Upper lobe of left lung (tissue), 6 donors: ENCODE measurements at regions not wholly inside any gene's neighbourhood (a gene's known extent, or its start where the extent isn't known, plus 50 kb on each side); places are given as distances from the start of the nearest gene placed in this dataset.
A peak's percentile ranks its signal among the peaks of the same experiment; 100 is the strongest.

Experiments
- ATAC-seq, 2 donors: fragments of 200-7000 bp; cut with Tn5 transposase; one replicate each; pipeline ENCODE4 v1.9.1; 2022; ENCODE audit warnings: mild to moderate bottlenecking in 2 of 2, moderate library complexity in 2 of 2; ENCODE audit not compliant: low FRiP score in 2 of 2
- DNase-seq, 2 donors: peaks; one replicate each; pipeline ENCODE4 v3.0.0-alpha.2; 2019 to 2020
- H3K27ac ChIP-seq, 4 donors: fragments of 200-600 bp; sonication (generic); one replicate each; pipeline ENCODE4 v1.5.1; 2016 to 2019
- H3K27me3 ChIP-seq, 4 donors: fragments of 200-600 bp; sonication (generic); one replicate each; pipeline ENCODE4 v1.5.1; 2017 to 2019
- H3K36me3 ChIP-seq, 4 donors: fragments of 200-600 bp; sonication (generic); one replicate each; pipeline ENCODE4 v1.5.1; 2016 to 2019
- H3K4me1 ChIP-seq, 4 donors: fragments of 200-600 bp; sonication (generic); one replicate each; pipeline ENCODE4 v1.5.1; 2018 to 2019
- H3K4me3 ChIP-seq, 4 donors: fragments of 200-600 bp; sonication (generic); one replicate each; pipeline ENCODE4 v1.5.1; 2017 to 2019; ENCODE audit warnings: mild to moderate bottlenecking in 2 of 4, moderate library complexity in 1 of 4
- H3K9me3 ChIP-seq, 4 donors: fragments of 200-600 bp; sonication (generic); one replicate each; pipeline ENCODE4 v1.5.1; 2018 to 2019
- CTCF ChIP-seq, 6 experiments: fragments of 450-650 bp in 4 of 6; fragments of 200-600 bp in 2 of 6; sonication (generic) in 2 of 6; IDR thresholded peaks; one replicate each; pipeline ENCODE4 v1.5.1; 2016 to 2019; ENCODE audit warnings: antibody characterized with exemption in 6 of 6
- EP300 ChIP-seq, 4 donors: sonication (generic); formaldehyde crosslinking; IDR thresholded peaks; one replicate each; pipeline ENCODE4 v1.5.1; 2017; ENCODE audit warnings: antibody characterized with exemption in 4 of 4, control low read depth in 2 of 4
- POLR2A ChIP-seq, 4 donors: fragments of 450-650 bp; IDR thresholded peaks; one replicate each; pipeline ENCODE4 v1.5.1; 2016 to 2017; ENCODE audit warnings: antibody characterized with exemption in 4 of 4, mild to moderate bottlenecking in 2 of 4
- POLR2AphosphoS5 ChIP-seq, 2 donors: sonication (generic); formaldehyde crosslinking; IDR thresholded peaks; one replicate each; pipeline ENCODE4 v1.5.1; 2017; ENCODE audit warnings: antibody characterized with exemption in 2 of 2
- WGBS, 2 donors: methylation state at CpG; one replicate each; pipeline ENCODE4 v1.1.5; 2017 to 2018; 5-methylcytosine and 5-hydroxymethylcytosine counted together
- donor health status: DM: no; HTN: no; CAD: no; lungs with moderate emphysema.
- donor health status: DM: no; HTN: yes; CAD: no; lungs with severe emphysema.

DNA sequence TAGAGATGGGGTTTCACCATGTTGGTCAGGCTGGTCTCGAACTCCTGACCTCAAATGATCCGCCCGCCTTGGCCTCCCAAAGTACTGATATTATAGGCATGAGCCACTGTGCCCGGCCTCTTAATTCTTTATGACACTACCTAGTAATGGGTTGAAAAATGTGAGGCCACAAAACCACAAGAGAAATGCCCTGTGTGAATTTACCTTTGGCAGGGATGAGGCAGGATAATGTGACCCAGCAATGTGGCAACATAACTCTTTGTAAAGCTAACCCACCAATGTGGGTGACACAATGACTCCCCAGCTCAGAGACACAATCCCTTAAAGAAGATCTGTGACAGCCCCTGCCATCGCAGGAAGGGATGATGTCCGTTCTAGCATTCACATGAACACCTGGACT, 533.1 kb downstream of the KLF5 start:
- no peaks in the 10 kb centered on the region for H3K9me3 ChIP-seq
- 89 to 94% methylated on average over 6 of the region's 6 CpGs for WGBS, 2 donors
- ATAC-seq, result no peak
- H3K4me1 ChIP-seq, result no peaks in the 10 kb centered on the region
- TF ChIP-seq POLR2A (IDR thresholded peaks at IDR 0.05) (no peak), POLR2AphosphoS5 (IDR thresholded peaks at IDR 0.05) (no peak), CTCF (IDR thresholded peaks at IDR 0.05) (no peak), EP300 (IDR thresholded peaks at IDR 0.05) (no peak)
- H3K4me3 ChIP-seq, result no peak overlapping the region
- no peaks in the 10 kb centered on the region for H3K27me3 ChIP-seq
- no peak overlapping the region for H3K27ac ChIP-seq
- no peak for DNase-seq
- no peaks in the 10 kb centered on the region for H3K36me3 ChIP-seq

- no peaks in the 10 kb centered on the region for H3K4me1 ChIP-seq
- H3K27ac ChIP-seq, result no peak overlapping the region
- no peak for ATAC-seq
- H3K27me3 ChIP-seq, result no peaks in the 10 kb centered on the region
- no peak for DNase-seq
- TF ChIP-seq CTCF (IDR thresholded peaks at IDR 0.05), result no peak
- TF ChIP-seq POLR2AphosphoS5 (IDR thresholded peaks at IDR 0.05), result no peak
- TF ChIP-seq POLR2A (IDR thresholded peaks at IDR 0.05), result no peak
- no peak for TF ChIP-seq EP300 (IDR thresholded peaks at IDR 0.05)
- no peaks in the 10 kb centered on the region for H3K9me3 ChIP-seq
- no peak overlapping the region for H3K4me3 ChIP-seq
- H3K36me3 ChIP-seq, result no peaks in the 10 kb centered on the region
These were observed 532.0 kb downstream of the KLF5 start for GRCh38 chr13:73590795-73591194.

- no peaks in the 10 kb centered on the region for H3K27me3 ChIP-seq
- no peak for DNase-seq
- H3K27ac ChIP-seq, result no peak overlapping the region
- no peak for TF ChIP-seq CTCF (IDR thresholded peaks at IDR 0.05)
- no peak overlapping the region for H3K4me3 ChIP-seq
- H3K36me3 ChIP-seq, result no peaks in the 10 kb centered on the region
- ATAC-seq, result no peak
- H3K4me1 ChIP-seq, result peaks cover 0 to 12% (median 0%) of the 10 kb centered on the region in 4 donors
- WGBS, 2 donors, result 88% methylated on average over 2 of the region's 2 CpGs
- no peaks in the 10 kb centered on the region for H3K9me3 ChIP-seq
These were observed 526.4 kb downstream of the KLF5 start for GRCh38 chr13:73585236-73585635.

DNA sequence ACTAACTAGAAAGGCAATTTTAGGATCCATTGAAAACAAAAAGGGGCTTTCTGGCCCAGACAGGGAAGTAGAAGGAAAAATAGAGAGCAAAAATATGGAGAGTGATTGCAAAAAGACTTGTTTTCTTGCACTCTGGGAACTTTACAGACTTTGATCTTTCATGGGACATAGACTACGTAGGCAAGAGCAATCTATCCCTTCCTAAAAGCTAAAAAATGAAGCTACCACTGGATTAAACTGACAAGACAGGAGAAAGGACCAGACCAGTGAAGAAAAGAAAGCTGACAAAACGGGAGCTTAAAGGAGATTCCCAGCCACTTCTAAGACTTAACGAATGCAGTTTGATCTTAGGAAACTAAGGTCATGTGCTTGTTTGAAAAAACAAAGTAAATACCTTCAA, 524.5 kb downstream of the KLF5 start:
- no peaks in the 10 kb centered on the region for H3K27me3 ChIP-seq
- TF ChIP-seq CTCF (IDR thresholded peaks at IDR 0.05) (no peak), EP300 (IDR thresholded peaks at IDR 0.05) (no peak), POLR2A (IDR thresholded peaks at IDR 0.05) (no peak), POLR2AphosphoS5 (IDR thresholded peaks at IDR 0.05) (no peak)
- peaks cover 0 to 15% (median 0%) of the 10 kb centered on the region in 4 donors for H3K4me1 ChIP-seq
- DNase-seq (no peak), ATAC-seq (no peak)
- H3K4me3 ChIP-seq, result no peak overlapping the region
- H3K27ac ChIP-seq, result no peak overlapping the region
- H3K9me3 ChIP-seq, result no peaks in the 10 kb centered on the region
- WGBS, 2 donors, result 63 to 67% methylated on average over 3 of the region's 3 CpGs
- H3K36me3 ChIP-seq, result no peaks in the 10 kb centered on the region

DNA sequence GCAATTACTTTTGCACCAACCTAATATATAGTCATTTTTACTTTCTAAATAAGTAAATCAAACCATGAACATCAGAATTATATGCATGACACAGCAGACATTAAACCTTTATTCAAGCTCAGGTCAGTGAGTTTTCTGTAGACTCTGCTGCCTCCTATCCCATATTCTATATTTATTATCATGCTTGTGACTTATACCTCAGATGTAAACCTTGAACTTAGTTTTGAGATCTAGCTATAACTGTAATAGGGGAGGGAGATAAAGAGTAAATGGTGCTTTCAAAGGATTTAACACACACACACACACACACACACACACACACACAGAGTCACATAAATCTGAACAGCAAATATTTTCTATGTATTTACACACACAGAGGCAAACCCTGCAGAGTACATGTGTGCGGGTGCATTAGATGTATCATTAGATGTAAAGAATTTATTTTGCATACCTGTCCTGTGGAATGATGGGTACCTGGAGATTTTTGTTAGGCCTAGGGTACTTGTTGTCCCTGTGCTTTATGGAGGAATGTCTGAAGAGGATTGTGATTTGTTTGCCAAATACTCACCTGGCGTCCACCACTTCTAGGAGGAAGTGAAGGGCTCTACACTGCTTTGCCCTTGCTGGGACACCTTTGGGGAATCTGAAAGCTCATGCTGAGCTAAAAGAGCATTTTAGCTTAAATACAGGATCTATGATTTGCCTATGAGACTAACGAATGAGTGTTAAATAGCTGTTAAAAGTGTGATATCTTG, 521.9 kb downstream of the KLF5 start:
- ATAC-seq, result peak; percentile 29 to 76
- peak in 1 of 2 donors; percentile 51 for DNase-seq
- Histone ChIP-seq H3K27ac (peak overlapping the region in 2 of 4 donors; percentile 27 to 65), H3K4me1 (peaks cover 0 to 15% (median 0%) of the 10 kb centered on the region in 4 donors), H3K9me3 (no peaks in the 10 kb centered on the region), H3K27me3 (no peaks in the 10 kb centered on the region), H3K4me3 (no peak overlapping the region), H3K36me3 (no peaks in the 10 kb centered on the region)
- TF ChIP-seq CTCF (IDR thresholded peaks at IDR 0.05), result no peak
- no peak for TF ChIP-seq POLR2A (IDR thresholded peaks at IDR 0.05)
- peak in 1 of 4 donors; percentile 46 for TF ChIP-seq EP300 (IDR thresholded peaks at IDR 0.05)
- WGBS, 2 donors, result 56 to 69% methylated on average over 3 of the region's 3 CpGs
